ENCODE measurements at regions not wholly inside any gene's neighbourhood (a gene's known extent, or its start where the extent isn't known, plus 50 kb on each side); places are given as distances from the start of the nearest gene placed in this dataset.

DNA sequence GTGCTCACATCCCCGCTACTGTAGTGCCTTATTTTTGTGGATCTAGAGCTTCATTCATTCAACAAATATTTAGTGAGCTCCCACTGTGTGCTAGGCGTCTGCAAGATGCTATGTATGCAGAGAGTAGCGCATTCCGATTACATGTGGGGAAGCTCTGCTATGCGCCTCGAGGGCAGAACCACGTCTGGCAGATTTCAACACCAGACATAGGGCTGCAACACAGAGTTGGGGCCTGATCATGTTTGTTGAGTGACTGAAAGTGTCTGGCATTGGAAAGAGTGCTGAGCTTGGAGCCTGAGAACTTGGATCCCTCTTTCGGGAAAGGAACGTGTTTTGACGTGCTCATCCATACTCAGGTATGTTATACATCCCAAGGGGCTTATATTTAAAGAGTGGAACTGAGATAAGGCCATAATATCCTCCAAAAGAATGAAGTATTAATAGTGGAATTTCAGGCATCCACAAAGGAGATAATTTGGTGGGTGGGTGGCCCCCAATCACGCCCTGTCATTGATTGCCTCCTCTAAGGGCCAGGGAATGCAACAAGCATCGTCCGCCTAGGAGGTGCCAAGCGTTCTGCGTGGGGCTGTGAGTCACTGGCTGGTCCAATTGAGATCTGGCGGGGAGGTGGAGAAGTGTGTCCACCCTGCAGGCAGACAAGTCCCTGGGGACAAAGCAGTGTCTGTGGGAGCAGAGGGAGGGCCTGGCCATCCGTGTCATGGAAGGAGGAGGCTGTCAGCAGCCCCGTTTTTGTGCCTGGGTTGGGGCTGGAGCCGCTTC is 62.8 kb upstream of the ZBTB40 start:
- DNase-seq = peak; percentile 8

DNA sequence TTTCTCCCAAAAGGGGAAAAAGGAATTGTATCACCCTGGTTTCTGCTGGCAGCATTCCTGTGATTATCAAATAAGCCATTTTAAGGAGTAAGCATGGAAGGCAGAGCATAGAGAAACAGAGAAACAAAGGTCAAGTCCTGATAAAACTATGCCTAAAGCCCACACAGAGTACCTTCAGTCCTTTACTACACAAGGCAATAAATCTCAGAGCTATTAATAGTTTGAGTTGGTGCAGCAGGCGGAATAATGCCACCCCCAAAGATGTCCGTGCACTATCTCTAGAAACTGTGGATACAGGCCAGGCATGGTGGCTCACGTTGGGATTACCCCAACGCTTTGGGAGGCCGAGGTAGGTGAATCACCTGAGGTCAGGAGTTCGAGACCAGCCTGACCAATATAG is 58.1 kb upstream of the ZBTB40 start:
- no peak for DNase-seq

DNA sequence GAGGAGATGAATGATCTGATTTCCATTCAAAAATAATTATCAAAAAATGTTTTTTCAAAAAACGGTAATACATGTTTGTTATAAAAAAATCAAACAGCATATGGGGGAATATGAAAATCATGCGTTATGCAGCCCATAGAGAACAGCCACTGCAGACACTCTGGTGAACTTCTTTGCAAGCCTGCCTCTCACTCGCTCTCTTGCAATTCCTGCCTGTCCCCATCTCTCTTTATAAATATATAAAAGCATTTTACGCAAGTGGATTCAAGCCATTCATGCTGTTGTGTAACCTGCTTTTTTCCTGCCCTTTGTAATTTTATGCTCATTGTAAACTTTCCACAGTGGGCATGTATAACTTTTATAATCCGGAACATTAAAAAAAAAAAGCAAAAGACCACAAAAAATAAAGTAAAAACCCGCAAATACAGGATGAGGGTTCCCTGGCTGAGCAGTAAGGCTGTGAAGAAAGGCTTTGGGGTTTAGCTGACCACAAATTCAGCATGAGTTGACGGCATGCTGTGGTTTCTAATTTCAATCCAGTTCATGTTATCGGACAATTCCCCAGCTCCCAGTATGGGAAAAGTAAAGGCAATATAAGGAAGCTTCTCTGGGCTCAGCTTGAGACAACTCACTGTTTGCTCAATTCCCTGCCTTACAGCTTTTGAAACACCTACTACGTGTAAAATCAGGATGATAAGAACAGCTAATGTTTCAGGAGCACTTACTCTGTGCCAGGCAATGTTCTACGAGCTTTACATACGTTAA is 52.8 kb upstream of the ZBTB40 start:
- no peak for DNase-seq

DNA sequence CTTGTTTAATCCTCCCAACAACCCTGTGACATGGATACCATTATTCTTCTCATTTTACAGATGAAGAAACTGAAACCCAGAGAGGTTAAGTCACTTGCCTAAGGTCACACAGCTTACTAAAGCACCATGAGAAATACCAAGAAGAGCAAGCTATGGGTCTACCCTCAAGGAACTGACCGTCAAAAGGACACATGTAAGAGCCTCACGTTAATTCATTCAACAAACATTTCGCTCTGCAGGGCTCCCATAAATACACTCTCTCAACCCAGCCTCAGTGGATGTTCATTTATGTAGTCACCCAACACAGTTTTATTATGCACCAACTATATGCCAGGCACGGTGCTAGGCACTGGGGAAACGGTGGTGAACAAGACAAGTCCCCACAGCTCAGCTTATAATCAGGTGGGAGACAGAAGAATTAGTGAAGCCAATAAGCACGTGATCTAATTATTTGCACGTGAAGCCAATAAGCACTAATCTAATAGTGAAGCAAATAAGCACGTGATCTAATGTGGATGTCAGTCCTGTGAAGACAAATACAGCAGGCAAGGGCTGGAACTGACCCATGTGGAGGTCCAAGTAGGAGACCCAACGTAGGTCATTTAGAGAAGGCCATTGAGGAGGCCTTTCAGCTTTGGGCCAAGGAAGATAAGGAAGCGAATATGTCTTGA is 52.1 kb upstream of the ZBTB40 start:
- no peak for DNase-seq

Data from T1000 (cell line).